SK-N-SH (cell line): ENCODE measurements at regions not wholly inside any gene's neighbourhood (a gene's known extent, or its start where the extent isn't known, plus 50 kb on each side); places are given as distances from the start of the nearest gene placed in this dataset.

ENCODE experiments used
- CTCF ChIA-PET: fragments of 300-600, 350-600 bp; formaldehyde crosslinking; extraction: SDS; loops from one replicate; lab custom pipeline; 2021; lab: Yijun Ruan, JAX
- POLR2A ChIA-PET: fragments of 350-600 bp; sonication (Branson Sonifier 250); formaldehyde crosslinking; extraction: SDS; loops from one replicate; lab custom pipeline; 2020; ENCODE audit warnings: antibody characterized with exemption, inconsistent platforms; lab: Yijun Ruan, JAX
- DNase-seq: peaks from one replicate; pipeline ENCODE4 v3.0.0; 2012
- H2AFZ ChIP-seq: fragments of 200-600 bp; sonication (generic); 2 replicates; pipeline ENCODE4 v1.8.1; 2016; ENCODE audit warnings: antibody characterized with exemption, mild to moderate bottlenecking, low read depth
- H3F3A ChIP-seq: fragments of 200-600 bp; sonication (generic); replicated peaks from 2 replicates; pipeline ENCODE3; 2016; ENCODE audit warnings: antibody characterized with exemption, mild to moderate bottlenecking; ENCODE audit not compliant: insufficient read depth
- H3K27ac ChIP-seq, 2 experiments: fragments of 200-500 bp in 1 of 2; fragments of 200-600 bp in 1 of 2; sonication (Bioruptor generic) in 1 of 2; sonication (generic), shearing (Covaris generic) in 1 of 2; 2 replicates each; pipeline versions ENCODE4 v1.5.1 to v1.6.1; 2014 to 2016; ENCODE audit warnings: low read depth in 2 of 2, inconsistent platforms in 1 of 2, low read length in 1 of 2, mild to moderate bottlenecking in 1 of 2, mixed read lengths in 1 of 2
- H3K27me3 ChIP-seq: fragments of 200-600 bp; sonication (generic), shearing (Covaris generic); 2 replicates; pipeline ENCODE4 v1.6.1; 2016; ENCODE audit warnings: mixed run types; ENCODE audit not compliant: insufficient read depth
- H3K36me3 ChIP-seq, 2 experiments: fragments of 200-500 bp in 1 of 2; fragments of 200-600 bp in 1 of 2; sonication (Bioruptor generic) in 1 of 2; sonication (generic) in 1 of 2; replicated peaks in 1 of 2; 2 replicates each; pipeline versions ENCODE3 to v1.5.1; 2014 to 2016; ENCODE audit warnings: low read length in 1 of 2, mild to moderate bottlenecking in 1 of 2; ENCODE audit not compliant: insufficient read depth in 2 of 2, control insufficient read depth in 1 of 2
- H3K4me1 ChIP-seq, 2 experiments: fragments of 200-500 bp in 1 of 2; fragments of 200-600 bp in 1 of 2; sonication (Bioruptor generic) in 1 of 2; sonication (generic), shearing (Covaris generic) in 1 of 2; 2 replicates each; pipeline versions ENCODE4 v1.5.1 to v1.6.1; 2014 to 2016; ENCODE audit warnings: low read depth in 1 of 2, low read length in 1 of 2, mixed run types in 1 of 2; ENCODE audit not compliant: insufficient read depth in 2 of 2, control insufficient read depth in 1 of 2
- H3K4me2 ChIP-seq: fragments of 200-600 bp; sonication (generic), shearing (Covaris generic); 2 replicates; pipeline ENCODE4 v1.6.1; 2017; ENCODE audit warnings: mixed run types
- H3K4me3 ChIP-seq, 2 experiments: fragments of 200-500 bp in 1 of 2; fragments of 200-600 bp in 1 of 2; sonication (Bioruptor generic) in 1 of 2; sonication (generic), shearing (Covaris generic) in 1 of 2; 2 replicates each; pipeline versions ENCODE4 v1.5.1 to v1.8.1; 2014 to 2016; ENCODE audit warnings: low read depth in 2 of 2, inconsistent platforms in 1 of 2, low read length in 1 of 2, mild to moderate bottlenecking in 1 of 2, mixed read lengths in 1 of 2, moderate library complexity in 1 of 2
- H3K79me2 ChIP-seq: fragments of 200-600 bp; sonication (generic); 2 replicates; pipeline ENCODE4 v1.8.1; 2017; ENCODE audit warnings: mild to moderate bottlenecking; ENCODE audit not compliant: insufficient read depth
- H3K9ac ChIP-seq: fragments of 200-600 bp; sonication (generic); 2 replicates; pipeline ENCODE4 v1.6.1; 2017; ENCODE audit warnings: mixed run types
- H3K9me2 ChIP-seq: fragments of 200-600 bp; sonication (generic); 2 replicates; pipeline ENCODE4 v1.6.1; 2017; ENCODE audit warnings: mixed run types
- H3K9me3 ChIP-seq: fragments of 200-600 bp; sonication (generic); 2 replicates; pipeline ENCODE4 v1.6.1; 2017; ENCODE audit warnings: mixed run types, mild to moderate bottlenecking, moderate library complexity
- H4K20me1 ChIP-seq: fragments of 200-600 bp; sonication (generic); 2 replicates; pipeline ENCODE4 v1.6.1; 2017; ENCODE audit warnings: mild to moderate bottlenecking, mixed run types; ENCODE audit not compliant: insufficient read depth
- CHD2 ChIP-seq: fragments of 150-350 bp; IDR thresholded peaks from 2 replicates; pipeline ENCODE4 v1.6.1; 2018; ENCODE audit warnings: low read length; ENCODE audit not compliant: partially characterized antibody
- ELF1 ChIP-seq: IDR thresholded peaks from 2 replicates; pipeline ENCODE4 v1.4.0; 2012
- EZH2phosphoT487 ChIP-seq: fragments of 200-600 bp; sonication (generic); IDR thresholded peaks from 2 replicates; pipeline ENCODE4 v1.6.1; 2017; ENCODE audit warnings: low read depth, mixed run types, mild to moderate bottlenecking, antibody characterized with exemption, moderate library complexity, borderline replicate concordance
- GABPA ChIP-seq: IDR thresholded peaks from 2 replicates; pipeline ENCODE4 v1.4.0; 2012; ENCODE audit warnings: low read depth, mild to moderate bottlenecking
- JUND ChIP-seq: IDR thresholded peaks from 2 replicates; pipeline ENCODE4 v1.4.0; 2012
- MEF2A ChIP-seq: IDR thresholded peaks from 2 replicates; pipeline ENCODE4 v1.4.0; 2012; ENCODE audit warnings: low read depth, borderline replicate concordance
- MXI1 ChIP-seq: IDR thresholded peaks from 2 replicates; pipeline ENCODE4 v1.6.1; 2012; ENCODE audit warnings: mild to moderate bottlenecking, low read depth, low read length, improper control_type of control experiment
- NFIC ChIP-seq: IDR thresholded peaks from 2 replicates; pipeline ENCODE4 v1.4.0; 2012; ENCODE audit warnings: borderline replicate concordance
- NRF1 ChIP-seq: IDR thresholded peaks from 2 replicates; pipeline ENCODE4 v1.6.1; 2012; ENCODE audit warnings: low read depth, mild to moderate bottlenecking, low read length
- TAF1 ChIP-seq: IDR thresholded peaks from 2 replicates; pipeline ENCODE4 v1.6.1; 2012; ENCODE audit warnings: low read depth, mild to moderate bottlenecking, low read length, moderate library complexity, borderline replicate concordance
- USF2 ChIP-seq: fragments of 150-350 bp; IDR thresholded peaks from 2 replicates; pipeline ENCODE4 v1.6.1; 2017; ENCODE audit warnings: antibody characterized with exemption, low read length, low read depth, borderline replicate concordance
- YY1 ChIP-seq: IDR thresholded peaks from 2 replicates; pipeline ENCODE4 v1.4.0; 2012; ENCODE audit warnings: low read depth, mild to moderate bottlenecking
- WGBS: methylation state at CpG from one replicate; pipeline ENCODE4 v1.1.6; 2017; ENCODE audit warnings: low lambda C conversion rate; 5-methylcytosine and 5-hydroxymethylcytosine counted together
- TF ChIP-seq, protein P1 (sequence below): fragments of 150-350 bp; IDR thresholded peaks from 2 replicates; pipeline ENCODE4 v1.6.1; 2016; ENCODE audit warnings: mild to moderate bottlenecking, low read depth, low read length
- TF ChIP-seq, protein P2 (sequence below): IDR thresholded peaks from 2 replicates; pipeline ENCODE4 v1.4.0; 2012; ENCODE audit warnings: low read depth, borderline replicate concordance

- H3K27ac ChIP-seq = no peak overlapping the region
- no peak overlapping the region for H3K4me2 ChIP-seq
- CTCF ChIA-PET = no interaction called here
- POLR2A ChIA-PET = no interaction called here
- no peak overlapping the region for H3K9ac ChIP-seq
- no peak overlapping the region for H3K4me3 ChIP-seq
- no peaks in the 10 kb centered on the region for H3K27me3 ChIP-seq
- H4K20me1 ChIP-seq = no peaks in the 10 kb centered on the region
- WGBS = 5% methylated on average over 7 of the region's 7 CpGs
- TF ChIP-seq CHD2 = no peak
- no peak for TF ChIP-seq YY1
- TF ChIP-seq, protein P1, sequence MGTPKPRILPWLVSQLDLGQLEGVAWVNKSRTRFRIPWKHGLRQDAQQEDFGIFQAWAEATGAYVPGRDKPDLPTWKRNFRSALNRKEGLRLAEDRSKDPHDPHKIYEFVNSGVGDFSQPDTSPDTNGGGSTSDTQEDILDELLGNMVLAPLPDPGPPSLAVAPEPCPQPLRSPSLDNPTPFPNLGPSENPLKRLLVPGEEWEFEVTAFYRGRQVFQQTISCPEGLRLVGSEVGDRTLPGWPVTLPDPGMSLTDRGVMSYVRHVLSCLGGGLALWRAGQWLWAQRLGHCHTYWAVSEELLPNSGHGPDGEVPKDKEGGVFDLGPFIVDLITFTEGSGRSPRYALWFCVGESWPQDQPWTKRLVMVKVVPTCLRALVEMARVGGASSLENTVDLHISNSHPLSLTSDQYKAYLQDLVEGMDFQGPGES = no peak
- TF ChIP-seq MXI1 = no peak
- no peak for TF ChIP-seq TAF1
- no peak for TF ChIP-seq NFIC
- TF ChIP-seq GABPA = no peak
- TF ChIP-seq JUND = no peak
- TF ChIP-seq EZH2phosphoT487 = no peak
- no peaks in the 10 kb centered on the region for H3K9me3 ChIP-seq
- H2AFZ ChIP-seq = no peak overlapping the region
- no peaks in the 10 kb centered on the region for H3F3A ChIP-seq
- no peaks in the 10 kb centered on the region for H3K36me3 ChIP-seq
- DNase-seq = no peak
- no peaks in the 10 kb centered on the region for H3K79me2 ChIP-seq
- H3K4me1 ChIP-seq = no peaks in the 10 kb centered on the region
- H3K9me2 ChIP-seq = no peaks in the 10 kb centered on the region
Observed at GRCh38 chr10:90125456-90126255, 424.3 kb downstream of the KIF20B start.

GRCh38 chr10:90126256-90126595, 424.8 kb downstream of the KIF20B start:
- no peak overlapping the region for H2AFZ ChIP-seq
- H3K9me2 ChIP-seq = no peaks in the 10 kb centered on the region
- no peak overlapping the region for H3K9ac ChIP-seq
- H3K9me3 ChIP-seq = no peaks in the 10 kb centered on the region
- no peak overlapping the region for H3K4me2 ChIP-seq
- 0% methylated on average over 1 of the region's 1 CpG for WGBS
- no peaks in the 10 kb centered on the region for H4K20me1 ChIP-seq
- H3K79me2 ChIP-seq = no peaks in the 10 kb centered on the region
- no peak overlapping the region for H3K4me3 ChIP-seq
- H3K4me1 ChIP-seq = no peaks in the 10 kb centered on the region
- H3F3A ChIP-seq = no peaks in the 10 kb centered on the region
- POLR2A ChIA-PET = no interaction called here
- no peaks in the 10 kb centered on the region for H3K27me3 ChIP-seq
- DNase-seq = no peak
- H3K36me3 ChIP-seq = no peaks in the 10 kb centered on the region
- TF ChIP-seq MEF2A (no peak), USF2 (no peak), TAF1 (no peak), ELF1 (no peak), NRF1 (no peak), GABPA (no peak)
- TF ChIP-seq, protein P2, sequence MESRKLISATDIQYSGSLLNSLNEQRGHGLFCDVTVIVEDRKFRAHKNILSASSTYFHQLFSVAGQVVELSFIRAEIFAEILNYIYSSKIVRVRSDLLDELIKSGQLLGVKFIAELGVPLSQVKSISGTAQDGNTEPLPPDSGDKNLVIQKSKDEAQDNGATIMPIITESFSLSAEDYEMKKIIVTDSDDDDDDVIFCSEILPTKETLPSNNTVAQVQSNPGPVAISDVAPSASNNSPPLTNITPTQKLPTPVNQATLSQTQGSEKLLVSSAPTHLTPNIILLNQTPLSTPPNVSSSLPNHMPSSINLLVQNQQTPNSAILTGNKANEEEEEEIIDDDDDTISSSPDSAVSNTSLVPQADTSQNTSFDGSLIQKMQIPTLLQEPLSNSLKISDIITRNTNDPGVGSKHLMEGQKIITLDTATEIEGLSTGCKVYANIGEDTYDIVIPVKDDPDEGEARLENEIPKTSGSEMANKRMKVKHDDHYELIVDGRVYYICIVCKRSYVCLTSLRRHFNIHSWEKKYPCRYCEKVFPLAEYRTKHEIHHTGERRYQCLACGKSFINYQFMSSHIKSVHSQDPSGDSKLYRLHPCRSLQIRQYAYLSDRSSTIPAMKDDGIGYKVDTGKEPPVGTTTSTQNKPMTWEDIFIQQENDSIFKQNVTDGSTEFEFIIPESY = no peak
- H3K27ac ChIP-seq = no peak overlapping the region
- CTCF ChIA-PET = no interaction called here
